Adrenal gland (tissue), 5 donors: ENCODE measurements at regions not wholly inside any gene's neighbourhood (a gene's known extent, or its start where the extent isn't known, plus 50 kb on each side); places are given as distances from the start of the nearest gene placed in this dataset.

Experiments used
- CTCF ChIP-seq, 6 experiments: fragments of 450-650 bp in 4 of 6; fragments of 200-600 bp in 2 of 6; sonication (generic) in 1 of 6; IDR thresholded peaks; 1 replicate in 5 of 6; 2 replicates in 1 of 6; pipeline versions ENCODE4 v1.5.1 to v1.8.0; 2016 to 2021; ENCODE audit warnings: antibody characterized with exemption in 6 of 6, mild to moderate bottlenecking in 2 of 6, moderate library complexity in 1 of 6
- POLR2A ChIP-seq, 2 donors: fragments of 450-650 bp; IDR thresholded peaks; one replicate each; pipeline ENCODE4 v1.6.1; 2017; ENCODE audit warnings: antibody characterized with exemption in 2 of 2, mild to moderate bottlenecking in 2 of 2, moderate library complexity in 1 of 2
- donor health status: DM: no; HTN: no; CAD: no.

GRCh38 chrX:125953814-125954213 is 212.3 kb downstream of the DCAF12L2 start:
- TF ChIP-seq POLR2A (IDR thresholded peaks at IDR 0.05) (no peak), CTCF (IDR thresholded peaks at IDR 0.05) (no peak)
